OCI-LY7 (cell line): ENCODE measurements at regions not wholly inside any gene's neighbourhood (a gene's known extent, or its start where the extent isn't known, plus 50 kb on each side); places are given as distances from the start of the nearest gene placed in this dataset.

Experiments used
- BruUV-seq: library from RNA; stranded (reverse); fragments of 400-500 nt; replicated peaks from 2 replicates; lab custom pipeline; 2021; lab: Mats Ljungman, UMichigan
- CTCF ChIA-PET: fragments of 300-600 bp; sonication (Branson Sonifier 250); formaldehyde crosslinking; loops from one replicate; lab custom pipeline; 2022; ENCODE audit warnings: antibody characterized with exemption; ENCODE audit not compliant: unreplicated experiment; lab: Charles Lee
- POLR2A ChIA-PET: fragments of 300-600 bp; sonication (Branson Sonifier 250); formaldehyde crosslinking; loops from one replicate; lab custom pipeline; 2022; ENCODE audit warnings: antibody characterized with exemption; lab: Charles Lee
- DNase-seq: peaks from one replicate; pipeline ENCODE4 v3.0.0-alpha.2; 2015; ENCODE audit warnings: low spot score
- H2AFZ ChIP-seq: fragments of 200-600 bp; sonication (generic), shearing (Covaris generic); 2 replicates; pipeline ENCODE4 v1.6.1; 2014; ENCODE audit warnings: mild to moderate bottlenecking, antibody characterized with exemption, low read length, moderate library complexity
- H3K27ac ChIP-seq: fragments of 200-600 bp; sonication (generic); 2 replicates; pipeline ENCODE4 v1.5.1; 2014; ENCODE audit warnings: mixed run types, low read depth, mild to moderate bottlenecking, moderate library complexity, low read length, inconsistent platforms; ENCODE audit not compliant: poor library complexity, severe bottlenecking
- H3K36me3 ChIP-seq: fragments of 200-600 bp; sonication (generic); 2 replicates; pipeline ENCODE4 v1.6.1; 2014; ENCODE audit warnings: mild to moderate bottlenecking, antibody characterized with exemption, low read length, moderate library complexity, mixed read lengths; ENCODE audit not compliant: insufficient read depth
- H3K4me1 ChIP-seq: fragments of 200-600 bp; sonication (generic); 2 replicates; pipeline ENCODE4 v1.5.1; 2014; ENCODE audit warnings: mild to moderate bottlenecking, low read length; ENCODE audit not compliant: insufficient read depth, poor library complexity, severe bottlenecking
- H3K4me2 ChIP-seq: fragments of 200-600 bp; sonication (generic); 2 replicates; pipeline ENCODE4 v1.6.1; 2014; ENCODE audit warnings: mild to moderate bottlenecking, low read length
- H3K4me3 ChIP-seq: fragments of 200-600 bp; sonication (generic); 2 replicates; pipeline ENCODE4 v1.5.1; 2014; ENCODE audit warnings: mild to moderate bottlenecking, low read depth, low read length; ENCODE audit not compliant: poor library complexity, severe bottlenecking
- H3K79me2 ChIP-seq: fragments of 200-600 bp; sonication (generic); 2 replicates; pipeline ENCODE4 v1.6.1; 2016; ENCODE audit warnings: low read depth, mild to moderate bottlenecking, low read length, moderate library complexity, mixed read lengths; ENCODE audit not compliant: insufficient read depth
- H3K9me2 ChIP-seq: fragments of 200-600 bp; sonication (generic); 2 replicates; pipeline ENCODE4 v1.6.1; 2016; ENCODE audit warnings: mild to moderate bottlenecking, low read length, mixed read lengths; ENCODE audit not compliant: insufficient read depth
- H3K9me3 ChIP-seq: fragments of 200-600 bp; sonication (generic); 2 replicates; pipeline ENCODE4 v1.6.1; 2014; ENCODE audit warnings: mild to moderate bottlenecking, mixed run types, low read length, mixed read lengths
- H4K20me1 ChIP-seq: fragments of 200-600 bp; sonication (generic); 2 replicates; pipeline ENCODE4 v1.6.1; 2014; ENCODE audit warnings: mild to moderate bottlenecking, antibody characterized with exemption, low read length, moderate library complexity, mixed read lengths; ENCODE audit not compliant: insufficient read depth
- CTCF ChIP-seq: fragments of 200-600 bp; sonication (generic); conservative IDR thresholded peaks from 2 replicates; pipeline ENCODE4 v1.5.1; 2014; ENCODE audit warnings: mild to moderate bottlenecking, antibody characterized with exemption, low read length, moderate library complexity, mixed read lengths
- EZH2phosphoT487 ChIP-seq: fragments of 200-600 bp; sonication (generic); IDR thresholded peaks from 2 replicates; pipeline ENCODE4 v1.6.1; 2018; ENCODE audit warnings: low read depth, borderline replicate concordance, mild to moderate bottlenecking, mixed run types, antibody characterized with exemption, low read length, moderate library complexity, mixed read lengths
- intact Hi-C: fragments of 100-400 bp; cut with micrococcal nuclease; formaldehyde crosslinking; loops from one replicate; pipeline ENCODE4 v1.10.0; 2022; ENCODE audit not compliant: unreplicated experiment

- DNase-seq = no peak
- Histone ChIP-seq H3K79me2 (no peaks in the 10 kb centered on the region), H3K4me1 (no peaks in the 10 kb centered on the region), H3K36me3 (no peaks in the 10 kb centered on the region), H4K20me1 (no peaks in the 10 kb centered on the region), H3K9me3 (no peaks in the 10 kb centered on the region), H3K27ac (no peak overlapping the region), H2AFZ (no peak overlapping the region), H3K4me3 (no peak overlapping the region), H3K4me2 (no peak overlapping the region), H3K9me2 (no peaks in the 10 kb centered on the region)
- ChIA-PET CTCF (interaction anchor here (0.5 to 1.0 kb wide), 2 partner anchors 9 to 11 kb away, joined by 3 read pairs; no protein-coding TSS in a partner anchor), POLR2A (no interaction called here)
- no TSS peak for BruUV-seq
- no peak for TF ChIP-seq CTCF
- no peak for TF ChIP-seq EZH2phosphoT487
- intact Hi-C loops = loop anchor here (5.0 kb wide), 1 partner anchor 305 kb away; no protein-coding TSS in a partner anchor
Measured at GRCh38 chr17:79401704-79402674, 208.9 kb downstream of the RBFOX3 start.

- no peaks in the 10 kb centered on the region for H3K36me3 ChIP-seq
- BruUV-seq = no TSS peak
- no peaks in the 10 kb centered on the region for H3K9me3 ChIP-seq
- no peaks in the 10 kb centered on the region for H3K79me2 ChIP-seq
- H3K4me3 ChIP-seq = no peak overlapping the region
- peak overlapping the region; percentile 22; the same call in 1 of the 2 replicates for H2AFZ ChIP-seq
- peak overlapping the region; percentile 40; the same call in 1 of the 2 replicates for H3K4me2 ChIP-seq
- intact Hi-C loops = loop anchor here (5.0 kb wide), 1 partner anchor 306 kb away; no protein-coding TSS in a partner anchor
- H4K20me1 ChIP-seq = no peaks in the 10 kb centered on the region
- no peaks in the 10 kb centered on the region for H3K9me2 ChIP-seq
- ChIA-PET CTCF (no interaction called here), POLR2A (interaction anchor here (0.7 kb wide), 1 partner anchor 17 kb away, joined by 4 read pairs; no protein-coding TSS in a partner anchor)
- peak; percentile 71 for DNase-seq
- no peak overlapping the region for H3K27ac ChIP-seq
- H3K4me1 ChIP-seq = no peaks in the 10 kb centered on the region
- TF ChIP-seq CTCF (peak; percentile 97), EZH2phosphoT487 (no peak)
Measured at GRCh38 chr17:79400989-79401703, 209.7 kb downstream of the RBFOX3 start.
